ENCODE measurements at regions not wholly inside any gene's neighbourhood (a gene's known extent, or its start where the extent isn't known, plus 50 kb on each side); places are given as distances from the start of the nearest gene placed in this dataset.

DNA sequence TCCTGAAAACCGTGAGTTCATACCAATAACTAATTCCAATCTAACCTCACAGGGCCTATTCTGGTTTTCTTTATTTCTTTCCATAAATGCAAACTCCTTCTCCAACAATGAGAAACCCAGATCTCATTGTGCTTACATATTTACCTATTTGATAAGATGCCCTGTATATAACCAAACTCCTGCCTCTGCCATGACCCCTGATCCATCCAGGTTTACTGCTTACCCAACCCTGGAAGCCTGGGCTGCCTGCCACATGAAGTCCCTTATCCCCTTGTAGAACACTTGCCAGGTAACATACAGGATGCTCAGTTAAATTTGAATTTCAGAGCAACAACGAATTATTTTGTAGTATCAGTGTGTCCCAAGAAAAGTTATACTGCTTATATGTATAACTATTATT is 766.1 kb downstream of the LTN1 start:
- ATAC-seq, result no peak
- intact Hi-C loops (cut with micrococcal nuclease), result no loop called here
- no peaks in the 10 kb centered on the region for H3K9me1 ChIP-seq (ENCODE audit: control insufficient read depth, insufficient read depth, low read length)
- no peaks in the 10 kb centered on the region for H3K27me3 ChIP-seq (ENCODE audit: control insufficient read depth in 2 of 2, insufficient read depth in 2 of 2, low read length in 2 of 2)
- BruUV-seq (replicated peaks), result no TSS peak
- H3K4me3 ChIP-seq, result no peak overlapping the region
- no peak for FAIRE-seq
- no peak overlapping the region for H3K27ac ChIP-seq (ENCODE audit: extremely low read depth, low read depth, low read length)
- no peaks in the 10 kb centered on the region for H3K79me2 ChIP-seq (ENCODE audit: control insufficient read depth, insufficient read depth, low read length)
- WGBS (ENCODE audit: insufficient coverage, low coverage, missing lambda C conversion rate), result 0% methylated on average over 2 of the region's 2 CpGs
- H3K4me1 ChIP-seq (replicated peaks in 1 of 2; ENCODE audit: control insufficient read depth in 2 of 2, insufficient read depth in 2 of 2, low read length in 2 of 2), result no peaks in the 10 kb centered on the region
- in situ Hi-C loops (cut with MboI), result no loop called here
- no peak for TF ChIP-seq NR3C1 (CRISPR knock-in tag; IDR thresholded peaks at IDR 0.05)
- TF ChIP-seq, protein P1, sequence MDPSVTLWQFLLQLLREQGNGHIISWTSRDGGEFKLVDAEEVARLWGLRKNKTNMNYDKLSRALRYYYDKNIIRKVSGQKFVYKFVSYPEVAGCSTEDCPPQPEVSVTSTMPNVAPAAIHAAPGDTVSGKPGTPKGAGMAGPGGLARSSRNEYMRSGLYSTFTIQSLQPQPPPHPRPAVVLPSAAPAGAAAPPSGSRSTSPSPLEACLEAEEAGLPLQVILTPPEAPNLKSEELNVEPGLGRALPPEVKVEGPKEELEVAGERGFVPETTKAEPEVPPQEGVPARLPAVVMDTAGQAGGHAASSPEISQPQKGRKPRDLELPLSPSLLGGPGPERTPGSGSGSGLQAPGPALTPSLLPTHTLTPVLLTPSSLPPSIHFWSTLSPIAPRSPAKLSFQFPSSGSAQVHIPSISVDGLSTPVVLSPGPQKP (CRISPR knock-in tag; IDR thresholded peaks at IDR 0.05), result no peak
- TF ChIP-seq ZNF3 (CRISPR knock-in tag; IDR thresholded peaks at IDR 0.05), result no peak
- TF ChIP-seq NEUROD1 (IDR thresholded peaks at IDR 0.05; ENCODE audit: borderline replicate concordance, low read depth, low read length, partially characterized antibody), result no peak
- no peak for TF ChIP-seq MCM2 (IDR thresholded peaks at IDR 0.05; ENCODE audit: low read depth)
- no peak for TF ChIP-seq MCM5 (IDR thresholded peaks at IDR 0.05; ENCODE audit: low read depth)
- no peak for TF ChIP-seq KDM5B (IDR thresholded peaks at IDR 0.05; ENCODE audit: insufficient replicate concordance, low read depth, low read length)
- TF ChIP-seq IFI16 (CRISPR knock-in tag; IDR thresholded peaks at IDR 0.05), result no peak
- TF ChIP-seq ZNF23 (CRISPR knock-in tag; IDR thresholded peaks at IDR 0.05), result no peak
- TF ChIP-seq, protein P2, sequence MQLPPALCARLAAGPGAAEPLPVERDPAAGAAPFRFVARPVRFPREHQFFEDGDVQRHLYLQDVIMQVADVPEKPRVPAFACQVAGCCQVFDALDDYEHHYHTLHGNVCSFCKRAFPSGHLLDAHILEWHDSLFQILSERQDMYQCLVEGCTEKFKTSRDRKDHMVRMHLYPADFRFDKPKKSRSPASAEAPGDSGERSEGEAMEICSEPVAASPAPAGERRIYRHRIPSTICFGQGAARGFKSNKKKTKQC (CRISPR knock-in tag; IDR thresholded peaks at IDR 0.05), result no peak
- no peak for DNase-seq (ENCODE audit: extremely low read depth in 1 of 4, low spot score in 3 of 4)
- ChIA-PET POLR2A (no interaction called here), CTCF (ENCODE audit: low intra/inter-chr PET ratio) (no interaction called here)
- H3K36me3 ChIP-seq (ENCODE audit: control insufficient read depth, insufficient read depth, low read length), result no peaks in the 10 kb centered on the region
- no peaks in the 10 kb centered on the region for H4K20me1 ChIP-seq (replicated peaks; ENCODE audit: control insufficient read depth, insufficient read depth, low read length)
- H2AFZ ChIP-seq (ENCODE audit: low read depth, low read length), result no peak overlapping the region
- no peak overlapping the region for H3K4me2 ChIP-seq (ENCODE audit: insufficient read depth, low read length)
- no peaks in the 10 kb centered on the region for H3K9me3 ChIP-seq (replicated peaks; ENCODE audit: control insufficient read depth, insufficient read depth, low read depth, low read length)
- H3K9ac ChIP-seq (ENCODE audit: insufficient read depth in 1 of 2, low read depth in 2 of 2, low read length in 2 of 2), result no peak overlapping the region
